Smooth muscle cell (in vitro differentiated cells): ENCODE measurements at regions not wholly inside any gene's neighbourhood (a gene's known extent, or its start where the extent isn't known, plus 50 kb on each side); places are given as distances from the start of the nearest gene placed in this dataset.

ENCODE experiments used
- DNase-seq: peaks from one replicate; lab custom pipeline; 2025; ENCODE audit not compliant: unreplicated experiment; lab: John Stamatoyannopoulos, UW
- H2AFZ ChIP-seq: fragments of 200-600 bp; sonication (generic); 2 replicates; pipeline ENCODE4 v1.6.0; 2016; ENCODE audit warnings: antibody characterized with exemption, low read depth, mild to moderate bottlenecking
- H3F3A ChIP-seq: fragments of 200-600 bp; sonication (generic); 2 replicates; pipeline ENCODE4 v1.6.0; 2017; ENCODE audit warnings: antibody characterized with exemption, low read depth
- H3K27ac ChIP-seq: fragments of 200-600 bp; sonication (generic); 2 replicates; pipeline ENCODE4 v1.5.1; 2016; ENCODE audit warnings: low read depth, mild to moderate bottlenecking
- H3K27me3 ChIP-seq: fragments of 200-600 bp; sonication (generic); 2 replicates; pipeline ENCODE4 v1.6.1; 2016; ENCODE audit warnings: low read depth, mild to moderate bottlenecking
- H3K36me3 ChIP-seq: fragments of 200-600 bp; sonication (generic); 2 replicates; pipeline ENCODE4 v1.5.1; 2016; ENCODE audit warnings: low read depth
- H3K4me1 ChIP-seq: fragments of 200-600 bp; sonication (generic); 2 replicates; pipeline ENCODE4 v1.5.1; 2016; ENCODE audit warnings: low read depth
- H3K4me2 ChIP-seq: fragments of 200-600 bp; sonication (generic); 2 replicates; pipeline ENCODE4 v1.6.0; 2016; ENCODE audit warnings: mild to moderate bottlenecking
- H3K4me3 ChIP-seq: fragments of 200-600 bp; sonication (generic); 2 replicates; pipeline ENCODE4 v1.5.1; 2016; ENCODE audit warnings: mild to moderate bottlenecking
- H3K79me2 ChIP-seq: fragments of 200-600 bp; sonication (generic); 2 replicates; pipeline ENCODE4 v1.6.0; 2016; ENCODE audit warnings: low read depth, mild to moderate bottlenecking
- H3K9ac ChIP-seq: fragments of 200-600 bp; sonication (generic); 2 replicates; pipeline ENCODE4 v1.6.0; 2016; ENCODE audit warnings: low read depth
- H3K9me3 ChIP-seq: fragments of 200-600 bp; sonication (generic); replicated peaks from 2 replicates; pipeline ENCODE4 v1.5.1; 2016; ENCODE audit warnings: low read depth
- H4K20me1 ChIP-seq: fragments of 200-600 bp; sonication (generic); 2 replicates; pipeline ENCODE4 v1.6.0; 2016; ENCODE audit warnings: low read depth
- CTCF ChIP-seq: fragments of 200-600 bp; sonication (generic); IDR thresholded peaks from 2 replicates; pipeline ENCODE4 v1.5.1; 2017; ENCODE audit warnings: borderline replicate concordance, mild to moderate bottlenecking, antibody characterized with exemption; ENCODE audit not compliant: insufficient read depth, poor library complexity, severe bottlenecking
- WGBS: methylation state at CpG from one replicate; pipeline ENCODE4 v1.1.7; 2016; ENCODE audit warnings: low lambda C conversion rate; 5-methylcytosine and 5-hydroxymethylcytosine counted together

DNA sequence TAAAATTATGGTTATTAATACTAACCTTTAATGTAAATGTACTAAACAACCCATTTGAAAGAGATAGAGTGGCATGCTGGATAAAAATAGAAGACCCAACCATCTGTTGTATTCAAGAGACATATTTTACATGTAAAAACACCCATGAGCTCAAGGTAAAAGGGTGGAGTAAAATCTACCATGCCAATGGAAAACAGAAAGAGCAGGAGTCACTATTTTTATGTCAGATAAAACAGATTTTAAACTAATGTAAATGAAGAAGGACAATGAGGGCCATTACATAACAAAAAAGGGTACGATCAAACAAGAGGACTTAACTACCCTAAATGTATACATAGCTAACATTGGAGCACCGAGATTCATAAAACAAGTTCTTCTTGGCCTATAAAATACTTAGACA, 66.3 kb downstream of the ITM2A start:
- Histone ChIP-seq H3K79me2 (no peaks in the 10 kb centered on the region), H3K9me3 (no peaks in the 10 kb centered on the region), H3K9ac (no peak overlapping the region), H3K27me3 (no peaks in the 10 kb centered on the region), H3K4me1 (no peaks in the 10 kb centered on the region), H2AFZ (no peak overlapping the region), H3F3A (no peaks in the 10 kb centered on the region), H3K27ac (no peak overlapping the region), H3K4me3 (no peak overlapping the region), H3K4me2 (no peak overlapping the region), H3K36me3 (no peaks in the 10 kb centered on the region), H4K20me1 (no peaks in the 10 kb centered on the region)
- no peak for DNase-seq
- TF ChIP-seq CTCF, result no peak
- 63% methylated on average over 2 of the region's 2 CpGs for WGBS

- Histone ChIP-seq H3K79me2 (no peaks in the 10 kb centered on the region), H3K4me3 (no peak overlapping the region), H3F3A (no peaks in the 10 kb centered on the region), H3K4me1 (no peaks in the 10 kb centered on the region), H4K20me1 (no peaks in the 10 kb centered on the region), H2AFZ (no peak overlapping the region), H3K9ac (no peak overlapping the region), H3K27me3 (no peaks in the 10 kb centered on the region), H3K36me3 (no peaks in the 10 kb centered on the region), H3K4me2 (no peak overlapping the region), H3K9me3 (peaks cover 4% of the 10 kb centered on the region), H3K27ac (no peak overlapping the region)
- DNase-seq, result no peak
- 57% methylated on average over 3 of the region's 3 CpGs for WGBS
- TF ChIP-seq CTCF, result no peak
These were observed 76.5 kb downstream of the ITM2A start for GRCh38 chrX:79290596-79290995.

DNA sequence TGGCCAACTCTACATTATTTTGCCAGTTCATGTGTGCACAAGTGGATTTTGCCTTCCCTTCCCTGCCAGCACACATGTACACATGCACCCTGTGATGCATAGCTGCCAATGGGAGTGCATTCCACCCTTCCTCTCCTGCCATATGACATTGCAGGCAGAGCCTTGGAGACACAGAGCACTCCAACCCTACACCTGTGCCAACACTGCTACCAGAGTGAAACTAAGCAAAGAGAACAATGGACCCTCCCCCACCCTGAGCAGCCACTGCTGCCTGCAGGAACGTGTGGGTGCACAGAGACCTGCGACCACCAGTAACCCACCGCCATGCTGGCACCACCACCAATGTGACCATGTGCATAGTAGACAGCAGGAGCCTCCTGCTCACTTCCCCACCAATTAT, 78.4 kb downstream of the ITM2A start:
- no peak for DNase-seq
- Histone ChIP-seq H3K9me3 (peaks cover 6% of the 10 kb centered on the region), H3K4me3 (no peak overlapping the region), H3K79me2 (no peaks in the 10 kb centered on the region), H3F3A (no peaks in the 10 kb centered on the region), H3K4me2 (no peak overlapping the region), H3K36me3 (no peaks in the 10 kb centered on the region), H3K9ac (no peak overlapping the region), H2AFZ (no peak overlapping the region), H4K20me1 (no peaks in the 10 kb centered on the region), H3K27ac (no peak overlapping the region), H3K27me3 (no peaks in the 10 kb centered on the region), H3K4me1 (no peaks in the 10 kb centered on the region)
- no peak for TF ChIP-seq CTCF
- 73% methylated on average over 3 of the region's 3 CpGs for WGBS

GRCh38 chrX:79287724-79288123, 79.4 kb downstream of the ITM2A start:
- Histone ChIP-seq H3K4me1 (no peaks in the 10 kb centered on the region), H3K4me2 (no peak overlapping the region), H3K79me2 (no peaks in the 10 kb centered on the region), H3K27me3 (no peaks in the 10 kb centered on the region), H3K9ac (no peak overlapping the region), H3K4me3 (no peak overlapping the region), H3F3A (no peaks in the 10 kb centered on the region), H3K36me3 (no peaks in the 10 kb centered on the region), H3K9me3 (peaks cover 6% of the 10 kb centered on the region), H3K27ac (no peak overlapping the region), H4K20me1 (no peaks in the 10 kb centered on the region), H2AFZ (no peak overlapping the region)
- TF ChIP-seq CTCF, result no peak
- no peak for DNase-seq
- 84% methylated on average over 1 of the region's 1 CpG for WGBS
